SHP77 (cell line): ENCODE measurements at regions not wholly inside any gene's neighbourhood (a gene's known extent, or its start where the extent isn't known, plus 50 kb on each side); places are given as distances from the start of the nearest gene placed in this dataset.
A peak's percentile ranks its signal among the peaks of the same experiment; 100 is the strongest.

Source experiments
- DNase-seq, 2 experiments: peaks; one replicate each; lab custom pipeline; 2025; lab: John Stamatoyannopoulos, UW

- DNase-seq = no peak
Measured at GRCh38 chr2:52139241-52139640, 1107.3 kb upstream of the NRXN1 start.

- DNase-seq = no peak
Measured at GRCh38 chr2:52135235-52135634, 1103.3 kb upstream of the NRXN1 start.

DNA sequence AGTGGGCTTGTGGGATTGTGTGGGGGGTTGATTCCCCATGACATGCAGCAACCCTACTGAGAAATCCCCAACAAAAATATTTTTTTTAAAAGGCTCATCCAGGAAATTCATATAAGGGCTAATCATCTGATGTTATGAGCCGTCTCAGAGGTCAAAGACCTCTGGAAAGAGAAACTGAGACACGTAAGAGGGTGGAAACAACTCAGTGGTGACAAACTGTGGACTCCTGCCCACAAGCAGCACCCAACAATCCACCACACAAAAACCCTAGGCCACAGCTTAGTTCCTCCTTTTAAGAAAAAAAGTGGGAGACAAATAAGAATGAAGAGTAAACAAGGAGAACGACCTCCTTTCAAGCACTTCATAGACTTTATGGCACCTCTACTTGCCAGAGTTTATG, 1096.1 kb upstream of the NRXN1 start:
- DNase-seq = no peak

DNA sequence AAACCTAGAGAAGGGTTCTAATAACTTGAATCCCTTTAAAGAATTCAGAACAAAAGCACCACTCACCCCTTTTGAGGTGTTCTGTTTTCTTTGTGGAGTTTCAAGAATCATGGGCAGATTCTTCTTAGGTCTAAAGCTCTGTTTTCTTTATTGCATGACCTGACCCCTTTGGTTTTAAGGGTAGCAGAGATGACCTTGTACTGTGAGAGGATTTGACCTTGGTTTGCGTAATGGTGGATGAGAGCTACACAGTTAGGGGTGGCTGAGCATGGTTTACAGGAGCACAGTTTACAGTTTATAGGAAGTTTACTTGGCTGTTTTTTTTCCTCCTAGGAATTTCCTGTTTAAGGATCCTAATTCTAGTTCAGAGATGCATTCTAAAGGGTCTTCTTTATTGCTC, 1095.6 kb upstream of the NRXN1 start:
- no peak for DNase-seq

- DNase-seq = no peak
Measured at GRCh38 chr2:52117299-52117698, 1085.4 kb upstream of the NRXN1 start.

- DNase-seq = no peak
Measured at GRCh38 chr2:52115750-52116149, 1083.8 kb upstream of the NRXN1 start.

- no peak for DNase-seq
Measured at GRCh38 chr2:52113338-52113737, 1081.4 kb upstream of the NRXN1 start.

- DNase-seq = no peak
Measured at GRCh38 chr2:52112141-52112540, 1080.2 kb upstream of the NRXN1 start.

DNA sequence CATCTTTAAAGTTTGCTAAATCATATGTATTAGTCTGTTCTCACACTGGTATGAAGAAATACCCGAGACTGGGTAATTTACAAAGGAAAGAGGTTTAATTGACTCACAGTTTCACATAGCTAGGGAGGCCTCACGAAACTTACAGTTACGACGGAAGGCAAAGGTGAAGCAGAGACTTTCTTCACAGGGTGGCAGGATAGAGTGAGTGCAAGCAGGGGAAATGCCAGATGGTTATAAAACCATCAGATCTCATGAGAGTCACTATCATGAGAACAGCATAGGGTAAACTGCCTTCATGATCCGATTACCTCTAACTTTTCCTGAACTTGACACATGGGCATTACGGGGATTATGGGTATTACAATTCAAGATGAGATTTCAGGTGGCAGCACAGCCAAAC, 1075.2 kb upstream of the NRXN1 start:
- no peak for DNase-seq

GRCh38 chr2:52097071-52097470, 1065.1 kb upstream of the NRXN1 start:
- no peak for DNase-seq

DNA sequence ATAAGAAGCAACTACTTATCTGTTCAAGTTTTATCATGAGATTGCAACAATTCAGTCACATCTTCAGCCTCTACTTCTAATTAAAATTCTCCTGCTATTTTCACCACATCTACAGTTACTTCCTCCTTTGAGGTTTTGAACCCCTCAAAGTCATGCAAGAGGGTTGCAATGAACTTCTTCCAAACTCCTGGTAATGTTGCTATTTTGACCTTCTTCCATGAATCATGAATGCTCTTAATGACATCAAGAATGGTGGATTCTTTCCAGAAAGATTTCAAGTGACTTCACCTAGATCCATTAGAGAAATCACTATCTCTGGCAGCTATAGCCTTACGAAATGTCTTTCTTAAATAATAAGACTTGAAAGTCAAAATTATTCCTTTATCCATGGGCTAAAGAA, 1052.8 kb upstream of the NRXN1 start:
- DNase-seq = no peak

- DNase-seq = no peak
Measured at GRCh38 chr2:52083214-52083613, 1051.3 kb upstream of the NRXN1 start.

- no peak for DNase-seq
Measured at GRCh38 chr2:52082646-52083045, 1050.7 kb upstream of the NRXN1 start.

DNA sequence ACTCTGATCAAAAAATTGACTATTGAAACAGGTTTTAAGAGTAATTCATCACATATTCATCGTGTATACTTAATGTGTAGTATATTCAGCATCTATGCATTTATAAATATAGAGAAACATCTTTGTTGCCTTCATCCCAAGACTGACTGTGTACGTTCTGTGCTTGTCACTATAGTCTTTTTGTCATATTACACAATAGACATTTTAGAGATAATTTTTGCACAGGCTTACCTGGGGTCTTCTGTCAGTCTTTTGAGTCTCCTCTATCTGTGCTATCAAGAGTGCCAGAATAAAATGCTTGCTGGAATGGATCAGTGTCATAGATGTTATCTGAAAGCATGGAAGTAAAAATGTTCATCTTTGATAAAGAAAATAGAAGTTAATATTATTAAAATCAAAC, 1047.7 kb upstream of the NRXN1 start:
- no peak for DNase-seq

DNA sequence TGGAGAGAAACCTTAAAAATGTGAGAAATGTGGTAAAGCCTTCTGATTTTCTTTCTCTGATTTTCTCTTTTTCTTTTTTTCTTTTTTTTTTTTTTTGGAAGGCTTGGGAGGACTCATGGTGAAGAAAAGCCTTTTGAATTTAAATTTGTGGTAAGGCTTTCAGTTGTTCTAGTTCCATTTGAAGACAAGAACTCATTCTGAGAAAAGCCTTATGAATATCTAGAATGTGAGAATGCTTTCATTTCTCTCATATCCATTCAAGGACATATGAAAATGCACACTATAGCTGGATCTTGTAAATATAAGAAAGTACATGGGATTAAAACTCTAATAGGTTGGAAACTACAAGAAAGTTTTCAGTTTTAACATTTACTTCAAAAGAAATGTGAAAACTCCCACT, 1045.2 kb upstream of the NRXN1 start:
- DNase-seq = no peak

DNA sequence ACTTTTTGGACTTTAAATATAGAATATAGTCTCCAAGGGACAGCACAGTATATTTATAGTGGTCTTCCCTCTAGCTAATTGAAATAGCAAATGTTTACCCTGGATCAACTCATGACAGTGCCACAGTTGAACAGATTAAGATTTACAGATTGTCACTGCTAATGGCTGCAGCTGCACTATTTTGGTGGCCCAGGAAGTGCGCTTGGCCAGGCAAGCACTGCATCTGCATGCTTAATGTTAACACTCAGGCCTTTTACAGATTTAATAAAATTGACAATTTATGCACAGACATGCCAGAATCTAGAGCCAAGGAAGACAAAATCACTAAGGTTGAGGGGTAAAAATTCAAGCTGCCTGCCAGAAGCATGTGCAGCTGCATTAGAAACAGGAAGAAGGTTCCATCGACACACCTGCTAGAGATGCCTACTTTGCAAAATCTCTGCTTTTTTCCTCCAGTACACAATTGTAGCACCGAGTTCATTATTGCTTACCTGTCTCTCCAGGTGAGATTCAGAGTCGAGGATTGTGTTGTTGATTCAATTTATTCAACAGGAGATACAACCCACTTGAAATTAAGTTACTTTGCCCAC, 1042.3 kb upstream of the NRXN1 start:
- peak; percentile 17 to 22 for DNase-seq

GRCh38 chr2:52072949-52073348, 1041.0 kb upstream of the NRXN1 start:
- no peak for DNase-seq

DNA sequence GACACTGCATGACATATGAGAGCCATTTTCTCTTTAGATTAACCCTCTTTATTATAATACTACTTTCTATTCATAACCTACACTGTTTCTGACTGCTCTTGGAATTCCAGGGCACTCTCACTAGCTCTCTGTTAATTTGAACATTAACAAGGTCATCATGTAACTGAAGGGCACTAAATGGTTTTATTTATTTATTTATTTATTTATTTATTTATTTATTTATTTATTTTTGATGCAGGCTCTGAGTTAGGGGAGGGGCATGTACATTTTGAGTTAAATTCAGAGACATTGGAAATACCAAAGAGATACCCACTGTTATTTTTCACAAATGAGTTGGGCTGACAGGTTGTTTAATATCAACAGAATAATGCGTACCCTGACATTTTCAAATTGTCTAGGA, 1038.7 kb upstream of the NRXN1 start:
- no peak for DNase-seq

DNA sequence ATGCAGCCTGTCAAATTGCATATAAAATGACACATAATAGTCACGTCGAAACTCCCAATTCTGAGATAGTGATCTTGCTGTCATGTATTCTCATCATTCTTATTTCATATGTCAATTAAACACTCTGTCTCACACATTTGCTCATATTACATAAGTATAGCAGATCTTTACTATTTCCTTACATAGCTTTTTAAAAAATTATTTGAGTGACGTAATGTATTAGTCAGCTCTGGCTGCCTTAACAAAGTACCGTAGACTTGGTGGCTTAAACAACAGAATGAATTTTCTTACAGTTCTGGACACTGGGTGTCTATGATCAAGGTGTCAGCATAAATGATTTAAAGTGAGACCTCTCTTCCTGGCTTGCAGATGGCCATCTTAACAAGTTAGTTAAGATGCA, 1032.3 kb upstream of the NRXN1 start:
- no peak for DNase-seq

DNA sequence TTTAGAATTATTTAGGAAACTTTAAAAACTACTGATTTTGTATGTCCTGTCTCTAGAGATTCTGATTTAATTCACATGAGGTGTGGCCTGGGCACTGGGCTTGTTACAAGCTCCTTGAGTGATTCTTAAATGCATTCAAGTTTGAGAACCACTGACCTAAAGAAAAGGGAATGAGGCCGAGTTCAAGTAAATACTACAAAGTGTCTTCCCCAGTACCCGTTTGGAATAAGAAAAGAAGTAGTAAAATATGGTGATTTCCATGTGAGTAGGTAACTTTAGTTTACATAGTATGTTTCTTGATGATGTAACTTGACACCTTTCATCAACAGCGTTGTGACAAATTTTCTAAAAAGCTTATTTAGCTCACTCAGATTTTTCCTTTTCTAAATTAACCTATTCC, 1022.9 kb upstream of the NRXN1 start:
- no peak for DNase-seq

DNA sequence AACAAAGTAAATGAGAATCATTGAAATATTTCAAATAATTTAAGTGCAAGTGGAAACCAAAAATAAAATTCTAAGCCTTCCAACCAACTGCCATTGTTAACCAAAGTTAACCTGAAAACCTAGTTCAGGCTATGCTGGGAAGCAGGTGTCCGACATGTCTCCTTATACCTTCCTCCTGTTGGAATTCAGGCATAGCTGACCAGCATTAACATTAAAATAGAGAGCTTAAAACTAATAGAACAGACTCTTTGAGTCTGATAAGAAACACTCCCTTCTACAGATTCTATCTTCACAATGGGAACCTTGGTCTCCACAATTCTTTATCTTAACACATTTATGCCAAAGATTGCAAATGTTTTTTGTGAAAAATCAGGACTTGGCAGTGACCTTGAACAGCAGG, 1004.9 kb upstream of the NRXN1 start:
- DNase-seq = no peak

DNA sequence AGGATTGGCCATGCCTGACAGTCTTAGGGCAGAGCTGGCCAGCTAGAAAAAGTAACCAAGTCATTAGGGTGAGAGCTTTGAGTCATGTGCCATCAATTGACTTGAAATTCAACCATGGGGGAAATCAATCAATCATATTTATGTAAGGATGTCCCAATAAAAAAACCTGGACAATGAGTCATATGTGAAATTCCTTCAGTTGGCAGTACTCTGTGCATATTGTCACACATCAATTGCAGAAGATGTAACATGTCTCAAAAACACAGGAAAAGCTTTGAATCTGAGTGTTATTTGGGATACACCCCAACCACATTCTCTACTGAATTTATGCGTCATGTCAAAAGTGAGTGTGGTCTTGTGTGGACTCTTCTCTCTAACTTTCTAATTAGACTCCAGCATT, 1004.1 kb upstream of the NRXN1 start:
- DNase-seq = no peak

GRCh38 chr2:52035391-52035790, 1003.5 kb upstream of the NRXN1 start:
- no peak for DNase-seq

- DNase-seq = peak; percentile 22 to 33
Measured at GRCh38 chr2:52034706-52035105, 1002.8 kb upstream of the NRXN1 start.

DNA sequence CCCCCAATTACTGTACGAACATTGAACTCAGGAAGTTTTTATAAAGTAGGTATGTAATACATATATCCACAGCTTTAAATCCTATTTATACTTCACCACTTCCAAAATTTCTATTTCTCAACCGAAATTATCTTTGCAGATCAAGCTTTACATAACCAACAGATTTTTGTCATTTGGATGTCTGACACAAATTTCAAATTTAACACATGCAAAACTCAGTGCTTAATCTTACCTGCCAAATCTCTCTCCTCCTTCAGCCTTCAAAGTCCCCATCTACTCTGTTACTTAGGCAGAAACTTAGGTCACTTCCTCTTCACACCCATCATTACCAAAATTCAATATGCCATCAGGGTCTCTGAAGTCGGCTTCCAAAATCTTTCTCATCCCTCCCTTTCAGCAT, 990.1 kb upstream of the NRXN1 start:
- no peak for DNase-seq
